ENCODE measurements at regions not wholly inside any gene's neighbourhood (a gene's known extent, or its start where the extent isn't known, plus 50 kb on each side); places are given as distances from the start of the nearest gene placed in this dataset.

DNA sequence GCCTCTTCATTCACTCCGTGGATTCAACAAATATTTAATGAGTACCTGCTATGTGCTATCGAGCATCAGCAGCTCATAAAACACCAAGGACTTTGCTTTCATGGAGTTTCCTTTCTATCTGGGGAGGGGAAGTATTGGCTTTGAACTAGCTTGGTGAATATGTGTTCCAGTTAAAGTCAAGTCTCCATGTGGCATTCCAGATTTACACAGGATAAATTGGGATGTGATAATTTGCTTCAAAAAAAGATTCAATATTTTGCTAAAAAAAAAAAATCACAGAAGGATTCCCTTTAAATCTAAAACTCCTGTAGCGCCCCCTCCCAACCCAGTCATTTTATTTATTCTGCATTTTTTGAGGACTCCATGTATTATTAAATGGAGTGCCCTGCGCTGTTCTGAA is 346.3 kb upstream of the SLC30A5 start:
- intact Hi-C loops (cut with micrococcal nuclease; ENCODE audit: unreplicated experiment): no loop called here
- TF ChIP-seq SIN3A (IDR thresholded peaks at IDR 0.05; ENCODE audit: borderline replicate concordance, insufficient read depth, low read depth, low read length): no peak
- TF ChIP-seq, protein P1, sequence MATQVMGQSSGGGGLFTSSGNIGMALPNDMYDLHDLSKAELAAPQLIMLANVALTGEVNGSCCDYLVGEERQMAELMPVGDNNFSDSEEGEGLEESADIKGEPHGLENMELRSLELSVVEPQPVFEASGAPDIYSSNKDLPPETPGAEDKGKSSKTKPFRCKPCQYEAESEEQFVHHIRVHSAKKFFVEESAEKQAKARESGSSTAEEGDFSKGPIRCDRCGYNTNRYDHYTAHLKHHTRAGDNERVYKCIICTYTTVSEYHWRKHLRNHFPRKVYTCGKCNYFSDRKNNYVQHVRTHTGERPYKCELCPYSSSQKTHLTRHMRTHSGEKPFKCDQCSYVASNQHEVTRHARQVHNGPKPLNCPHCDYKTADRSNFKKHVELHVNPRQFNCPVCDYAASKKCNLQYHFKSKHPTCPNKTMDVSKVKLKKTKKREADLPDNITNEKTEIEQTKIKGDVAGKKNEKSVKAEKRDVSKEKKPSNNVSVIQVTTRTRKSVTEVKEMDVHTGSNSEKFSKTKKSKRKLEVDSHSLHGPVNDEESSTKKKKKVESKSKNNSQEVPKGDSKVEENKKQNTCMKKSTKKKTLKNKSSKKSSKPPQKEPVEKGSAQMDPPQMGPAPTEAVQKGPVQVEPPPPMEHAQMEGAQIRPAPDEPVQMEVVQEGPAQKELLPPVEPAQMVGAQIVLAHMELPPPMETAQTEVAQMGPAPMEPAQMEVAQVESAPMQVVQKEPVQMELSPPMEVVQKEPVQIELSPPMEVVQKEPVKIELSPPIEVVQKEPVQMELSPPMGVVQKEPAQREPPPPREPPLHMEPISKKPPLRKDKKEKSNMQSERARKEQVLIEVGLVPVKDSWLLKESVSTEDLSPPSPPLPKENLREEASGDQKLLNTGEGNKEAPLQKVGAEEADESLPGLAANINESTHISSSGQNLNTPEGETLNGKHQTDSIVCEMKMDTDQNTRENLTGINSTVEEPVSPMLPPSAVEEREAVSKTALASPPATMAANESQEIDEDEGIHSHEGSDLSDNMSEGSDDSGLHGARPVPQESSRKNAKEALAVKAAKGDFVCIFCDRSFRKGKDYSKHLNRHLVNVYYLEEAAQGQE (IDR thresholded peaks at IDR 0.05; ENCODE audit: insufficient read depth in 1 of 2, low read depth in 2 of 2, low read length in 1 of 2): no peak
- no peak for TF ChIP-seq POLR2AphosphoS5 (IDR thresholded peaks at IDR 0.05; ENCODE audit: low read depth, low read length)
- no peak for TF ChIP-seq TCF7L2 (IDR thresholded peaks at IDR 0.05; ENCODE audit: low read depth, low read length)
- no peak for TF ChIP-seq CTCF (IDR thresholded peaks at IDR 0.05)
- in situ Hi-C loops (cut with HindIII; ENCODE audit: low pct_unique_long_range_greater_than_20kb, low sequenced_read_pairs): no loop called here
- DNase-seq (ENCODE audit: low read depth, low spot score): no peak
- H3K36me3 ChIP-seq (ENCODE audit: control insufficient read depth, insufficient read depth, low read length): no peaks in the 10 kb centered on the region
- no peaks in the 10 kb centered on the region for H3K4me1 ChIP-seq (ENCODE audit: control insufficient read depth, insufficient read depth, low read length)
- no peak overlapping the region for H3K27ac ChIP-seq (ENCODE audit: low read length)
- no peaks in the 10 kb centered on the region; the same call in 1 of the 2 replicates for H3K27me3 ChIP-seq (ENCODE audit: control insufficient read depth, insufficient read depth, low read length)
- no peak overlapping the region for H3K4me3 ChIP-seq (ENCODE audit: low read depth in 2 of 2, low read length in 2 of 2)
- no peak for ATAC-seq
- POLR2A ChIA-PET: no interaction called here
- H3K9me3 ChIP-seq (ENCODE audit: control insufficient read depth, insufficient read depth, low read depth, low read length): no peaks in the 10 kb centered on the region
- CTCF ChIA-PET: no interaction called here
- no TSS peak for BruUV-seq (replicated peaks)

GRCh38 chr5:68748101-68748500 is 345.7 kb upstream of the SLC30A5 start:
- no peak for TF ChIP-seq POLR2AphosphoS5 (IDR thresholded peaks at IDR 0.05; ENCODE audit: low read depth, low read length)
- no peak for TF ChIP-seq TCF7L2 (IDR thresholded peaks at IDR 0.05; ENCODE audit: low read depth, low read length)
- no peak for TF ChIP-seq SIN3A (IDR thresholded peaks at IDR 0.05; ENCODE audit: borderline replicate concordance, insufficient read depth, low read depth, low read length)
- TF ChIP-seq CTCF (IDR thresholded peaks at IDR 0.05): no peak
- TF ChIP-seq, protein P1 (IDR thresholded peaks at IDR 0.05; ENCODE audit: insufficient read depth in 1 of 2, low read depth in 2 of 2, low read length in 1 of 2): no peak
- Histone ChIP-seq H3K9me3 (ENCODE audit: control insufficient read depth, insufficient read depth, low read depth, low read length) (no peaks in the 10 kb centered on the region), H3K36me3 (ENCODE audit: control insufficient read depth, insufficient read depth, low read length) (no peaks in the 10 kb centered on the region), H3K4me3 (ENCODE audit: low read depth in 2 of 2, low read length in 2 of 2) (no peak overlapping the region), H3K4me1 (ENCODE audit: control insufficient read depth, insufficient read depth, low read length) (no peaks in the 10 kb centered on the region), H3K27me3 (ENCODE audit: control insufficient read depth, insufficient read depth, low read length) (no peaks in the 10 kb centered on the region; the same call in 1 of the 2 replicates), H3K27ac (ENCODE audit: low read length) (no peak overlapping the region)
- ChIA-PET POLR2A (no interaction called here), CTCF (no interaction called here)
- no TSS peak for BruUV-seq (replicated peaks)
- in situ Hi-C loops (cut with HindIII; ENCODE audit: low pct_unique_long_range_greater_than_20kb, low sequenced_read_pairs) (no loop called here), intact Hi-C loops (cut with micrococcal nuclease; ENCODE audit: unreplicated experiment) (no loop called here)
- ATAC-seq (no peak), DNase-seq (ENCODE audit: low read depth, low spot score) (no peak)
